ENCODE measurements at regions not wholly inside any gene's neighbourhood (a gene's known extent, or its start where the extent isn't known, plus 50 kb on each side); places are given as distances from the start of the nearest gene placed in this dataset.

DNA sequence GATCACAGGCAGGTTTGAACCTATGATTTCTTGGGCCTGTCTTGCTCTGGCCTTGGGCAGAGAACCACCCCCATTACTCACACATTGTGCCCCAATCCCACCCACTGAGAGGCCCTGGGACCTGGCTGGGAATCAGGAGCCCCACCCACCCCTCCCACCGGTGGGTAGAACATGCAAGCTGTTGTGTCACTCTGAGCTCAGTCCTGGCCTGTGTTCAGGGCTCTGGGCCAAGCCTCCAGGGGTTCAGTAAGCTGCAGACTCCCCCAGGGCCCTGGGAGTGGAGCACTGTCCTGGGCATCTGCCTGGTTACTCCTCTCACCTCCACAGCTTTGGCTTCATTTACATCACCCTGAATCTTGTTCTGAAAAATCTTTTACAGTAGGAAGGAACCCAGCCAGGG is 270.5 kb downstream of the RRAGC start:
- TF ChIP-seq, protein P1, sequence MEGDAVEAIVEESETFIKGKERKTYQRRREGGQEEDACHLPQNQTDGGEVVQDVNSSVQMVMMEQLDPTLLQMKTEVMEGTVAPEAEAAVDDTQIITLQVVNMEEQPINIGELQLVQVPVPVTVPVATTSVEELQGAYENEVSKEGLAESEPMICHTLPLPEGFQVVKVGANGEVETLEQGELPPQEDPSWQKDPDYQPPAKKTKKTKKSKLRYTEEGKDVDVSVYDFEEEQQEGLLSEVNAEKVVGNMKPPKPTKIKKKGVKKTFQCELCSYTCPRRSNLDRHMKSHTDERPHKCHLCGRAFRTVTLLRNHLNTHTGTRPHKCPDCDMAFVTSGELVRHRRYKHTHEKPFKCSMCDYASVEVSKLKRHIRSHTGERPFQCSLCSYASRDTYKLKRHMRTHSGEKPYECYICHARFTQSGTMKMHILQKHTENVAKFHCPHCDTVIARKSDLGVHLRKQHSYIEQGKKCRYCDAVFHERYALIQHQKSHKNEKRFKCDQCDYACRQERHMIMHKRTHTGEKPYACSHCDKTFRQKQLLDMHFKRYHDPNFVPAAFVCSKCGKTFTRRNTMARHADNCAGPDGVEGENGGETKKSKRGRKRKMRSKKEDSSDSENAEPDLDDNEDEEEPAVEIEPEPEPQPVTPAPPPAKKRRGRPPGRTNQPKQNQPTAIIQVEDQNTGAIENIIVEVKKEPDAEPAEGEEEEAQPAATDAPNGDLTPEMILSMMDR (IDR thresholded peaks at IDR 0.05; ENCODE audit: insufficient read depth, low read length) = no peak
- TF ChIP-seq POLR2AphosphoS5 (IDR thresholded peaks at IDR 0.05; ENCODE audit: low read depth) (no peak), GABPA (IDR thresholded peaks at IDR 0.05; ENCODE audit: low read depth) (no peak)
- TF ChIP-seq, protein P2, sequence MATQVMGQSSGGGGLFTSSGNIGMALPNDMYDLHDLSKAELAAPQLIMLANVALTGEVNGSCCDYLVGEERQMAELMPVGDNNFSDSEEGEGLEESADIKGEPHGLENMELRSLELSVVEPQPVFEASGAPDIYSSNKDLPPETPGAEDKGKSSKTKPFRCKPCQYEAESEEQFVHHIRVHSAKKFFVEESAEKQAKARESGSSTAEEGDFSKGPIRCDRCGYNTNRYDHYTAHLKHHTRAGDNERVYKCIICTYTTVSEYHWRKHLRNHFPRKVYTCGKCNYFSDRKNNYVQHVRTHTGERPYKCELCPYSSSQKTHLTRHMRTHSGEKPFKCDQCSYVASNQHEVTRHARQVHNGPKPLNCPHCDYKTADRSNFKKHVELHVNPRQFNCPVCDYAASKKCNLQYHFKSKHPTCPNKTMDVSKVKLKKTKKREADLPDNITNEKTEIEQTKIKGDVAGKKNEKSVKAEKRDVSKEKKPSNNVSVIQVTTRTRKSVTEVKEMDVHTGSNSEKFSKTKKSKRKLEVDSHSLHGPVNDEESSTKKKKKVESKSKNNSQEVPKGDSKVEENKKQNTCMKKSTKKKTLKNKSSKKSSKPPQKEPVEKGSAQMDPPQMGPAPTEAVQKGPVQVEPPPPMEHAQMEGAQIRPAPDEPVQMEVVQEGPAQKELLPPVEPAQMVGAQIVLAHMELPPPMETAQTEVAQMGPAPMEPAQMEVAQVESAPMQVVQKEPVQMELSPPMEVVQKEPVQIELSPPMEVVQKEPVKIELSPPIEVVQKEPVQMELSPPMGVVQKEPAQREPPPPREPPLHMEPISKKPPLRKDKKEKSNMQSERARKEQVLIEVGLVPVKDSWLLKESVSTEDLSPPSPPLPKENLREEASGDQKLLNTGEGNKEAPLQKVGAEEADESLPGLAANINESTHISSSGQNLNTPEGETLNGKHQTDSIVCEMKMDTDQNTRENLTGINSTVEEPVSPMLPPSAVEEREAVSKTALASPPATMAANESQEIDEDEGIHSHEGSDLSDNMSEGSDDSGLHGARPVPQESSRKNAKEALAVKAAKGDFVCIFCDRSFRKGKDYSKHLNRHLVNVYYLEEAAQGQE (IDR thresholded peaks at IDR 0.05; ENCODE audit: insufficient replicate concordance, low read depth) = no peak

Data from HL-60 (cell line).